ENCODE measurements at regions not wholly inside any gene's neighbourhood (a gene's known extent, or its start where the extent isn't known, plus 50 kb on each side); places are given as distances from the start of the nearest gene placed in this dataset.

- Mint-ChIP-seq H3K36me3 (no peaks in the 10 kb centered on the region), H3K27ac (no peak overlapping the region), H3K4me3 (no peak overlapping the region), H3K27me3 (no peaks in the 10 kb centered on the region), H3K9me3 (peaks cover 0 to 10% (median 0%) of the 10 kb centered on the region in 11 donors), H3K4me1 (no peaks in the 10 kb centered on the region)
- Histone ChIP-seq H3K27me3 (ENCODE audit: control insufficient read depth in 2 of 2, insufficient read depth in 2 of 2, low read length in 2 of 2) (no peaks in the 10 kb centered on the region), H3K27ac (ENCODE audit: low read depth, low read length) (no peak overlapping the region), H3K4me1 (ENCODE audit: control insufficient read depth in 2 of 2, insufficient read depth in 2 of 2, low read length in 2 of 2) (no peaks in the 10 kb centered on the region), H3K9me3 (ENCODE audit: control insufficient read depth in 2 of 3, low read length in 3 of 3) (no peaks in the 10 kb centered on the region), H3K36me3 (ENCODE audit: control insufficient read depth in 2 of 3, insufficient read depth in 3 of 3, low read length in 3 of 3) (no peaks in the 10 kb centered on the region), H3K4me3 (ENCODE audit: low read length) (no peak overlapping the region)
- POLR2A ChIA-PET, result no interaction called here
- ATAC-seq (no peak), DNase-seq (no peak)
- intact Hi-C loops (cut with micrococcal nuclease), result no loop called here
- CTCF ChIA-PET, result no interaction called here
These were observed 322.6 kb upstream of the SLC10A2 start for GRCh38 chr13:103388839-103389238.

- intact Hi-C loops (cut with micrococcal nuclease), result no loop called here
- Histone ChIP-seq H3K9me3 (ENCODE audit: control insufficient read depth in 2 of 3, low read length in 3 of 3) (peaks cover 0 to 4% (median 0%) of the 10 kb centered on the region in 3 experiments), H3K27me3 (ENCODE audit: control insufficient read depth in 2 of 2, insufficient read depth in 2 of 2, low read length in 2 of 2) (no peaks in the 10 kb centered on the region), H3K4me3 (ENCODE audit: low read length) (no peak overlapping the region), H3K4me1 (ENCODE audit: control insufficient read depth in 2 of 2, insufficient read depth in 2 of 2, low read length in 2 of 2) (no peaks in the 10 kb centered on the region), H3K36me3 (ENCODE audit: control insufficient read depth in 2 of 3, insufficient read depth in 3 of 3, low read length in 3 of 3) (no peaks in the 10 kb centered on the region), H3K27ac (ENCODE audit: low read depth, low read length) (no peak overlapping the region)
- Mint-ChIP-seq H3K9me3 (peaks cover 3 to 20% (median 6%) of the 10 kb centered on the region in 11 donors), H3K27ac (no peak overlapping the region), H3K27me3 (no peaks in the 10 kb centered on the region), H3K4me3 (no peak overlapping the region), H3K4me1 (no peaks in the 10 kb centered on the region), H3K36me3 (no peaks in the 10 kb centered on the region)
- DNase-seq (no peak), ATAC-seq (no peak)
- ChIA-PET CTCF (no interaction called here), POLR2A (no interaction called here)
These were observed 320.1 kb upstream of the SLC10A2 start for GRCh38 chr13:103386341-103386740.

GRCh38 chr13:103373916-103374315, 307.7 kb upstream of the SLC10A2 start:
- peaks cover 0 to 17% (median 4%) of the 10 kb centered on the region in 11 donors for H3K9me3 Mint-ChIP-seq
- H3K4me1 Mint-ChIP-seq, result no peaks in the 10 kb centered on the region
- intact Hi-C loops (cut with micrococcal nuclease), result no loop called here
- H3K4me3 Mint-ChIP-seq, result no peak overlapping the region
- DNase-seq (no peak), ATAC-seq (no peak)
- Histone ChIP-seq H3K4me1 (ENCODE audit: control insufficient read depth in 2 of 2, insufficient read depth in 2 of 2, low read length in 2 of 2) (no peaks in the 10 kb centered on the region), H3K27ac (ENCODE audit: low read depth, low read length) (no peak overlapping the region), H3K9me3 (ENCODE audit: control insufficient read depth in 2 of 3, low read length in 3 of 3) (no peaks in the 10 kb centered on the region), H3K4me3 (ENCODE audit: low read length) (no peak overlapping the region), H3K36me3 (ENCODE audit: control insufficient read depth in 2 of 3, insufficient read depth in 3 of 3, low read length in 3 of 3) (no peaks in the 10 kb centered on the region), H3K27me3 (ENCODE audit: control insufficient read depth in 2 of 2, insufficient read depth in 2 of 2, low read length in 2 of 2) (no peaks in the 10 kb centered on the region)
- ChIA-PET POLR2A (no interaction called here), CTCF (no interaction called here)
- no peak overlapping the region for H3K27ac Mint-ChIP-seq
- H3K27me3 Mint-ChIP-seq, result no peaks in the 10 kb centered on the region
- H3K36me3 Mint-ChIP-seq, result no peaks in the 10 kb centered on the region

GRCh38 chr13:103371271-103371670, 305.1 kb upstream of the SLC10A2 start:
- no peaks in the 10 kb centered on the region for H3K4me1 ChIP-seq (ENCODE audit: control insufficient read depth in 2 of 2, insufficient read depth in 2 of 2, low read length in 2 of 2)
- no peaks in the 10 kb centered on the region for H3K36me3 Mint-ChIP-seq
- intact Hi-C loops (cut with micrococcal nuclease), result no loop called here
- H3K27me3 ChIP-seq (ENCODE audit: control insufficient read depth in 2 of 2, insufficient read depth in 2 of 2, low read length in 2 of 2), result no peaks in the 10 kb centered on the region
- peaks cover 0 to 7% (median 0%) of the 10 kb centered on the region in 11 donors for H3K9me3 Mint-ChIP-seq
- CTCF ChIA-PET, result no interaction called here
- POLR2A ChIA-PET, result no interaction called here
- H3K4me1 Mint-ChIP-seq, result no peaks in the 10 kb centered on the region
- no peaks in the 10 kb centered on the region for H3K9me3 ChIP-seq (ENCODE audit: control insufficient read depth in 2 of 3, low read length in 3 of 3)
- ATAC-seq (no peak), DNase-seq (no peak)
- no peak overlapping the region for H3K27ac ChIP-seq (ENCODE audit: low read depth, low read length)
- no peaks in the 10 kb centered on the region for H3K36me3 ChIP-seq (ENCODE audit: control insufficient read depth in 2 of 3, insufficient read depth in 3 of 3, low read length in 3 of 3)
- H3K4me3 Mint-ChIP-seq, result no peak overlapping the region
- H3K27me3 Mint-ChIP-seq, result no peaks in the 10 kb centered on the region
- H3K27ac Mint-ChIP-seq, result no peak overlapping the region
- no peak overlapping the region for H3K4me3 ChIP-seq (ENCODE audit: low read length)

- Mint-ChIP-seq H3K9me3 (peaks cover 0 to 7% (median 0%) of the 10 kb centered on the region in 11 donors), H3K4me1 (no peaks in the 10 kb centered on the region), H3K4me3 (no peak overlapping the region), H3K27me3 (no peaks in the 10 kb centered on the region), H3K27ac (no peak overlapping the region), H3K36me3 (no peaks in the 10 kb centered on the region)
- intact Hi-C loops (cut with micrococcal nuclease), result no loop called here
- no peaks in the 10 kb centered on the region for H3K4me1 ChIP-seq (ENCODE audit: control insufficient read depth in 2 of 2, insufficient read depth in 2 of 2, low read length in 2 of 2)
- ATAC-seq (no peak), DNase-seq (no peak)
- H3K27ac ChIP-seq (ENCODE audit: low read depth, low read length), result no peak overlapping the region
- no peaks in the 10 kb centered on the region for H3K9me3 ChIP-seq (ENCODE audit: control insufficient read depth in 2 of 3, low read length in 3 of 3)
- ChIA-PET CTCF (no interaction called here), POLR2A (no interaction called here)
- H3K4me3 ChIP-seq (ENCODE audit: low read length), result no peak overlapping the region
- H3K36me3 ChIP-seq (ENCODE audit: control insufficient read depth in 2 of 3, insufficient read depth in 3 of 3, low read length in 3 of 3), result no peaks in the 10 kb centered on the region
- no peaks in the 10 kb centered on the region for H3K27me3 ChIP-seq (ENCODE audit: control insufficient read depth in 2 of 2, insufficient read depth in 2 of 2, low read length in 2 of 2)
These were observed 304.6 kb upstream of the SLC10A2 start for GRCh38 chr13:103370790-103371189.

- Mint-ChIP-seq H3K4me3 (no peak overlapping the region), H3K27ac (no peak overlapping the region), H3K36me3 (no peaks in the 10 kb centered on the region), H3K9me3 (peaks cover 0 to 16% (median 2%) of the 10 kb centered on the region in 11 donors), H3K27me3 (no peaks in the 10 kb centered on the region), H3K4me1 (no peaks in the 10 kb centered on the region)
- no peaks in the 10 kb centered on the region for H3K27me3 ChIP-seq (ENCODE audit: control insufficient read depth in 2 of 2, insufficient read depth in 2 of 2, low read length in 2 of 2)
- ChIA-PET CTCF (no interaction called here), POLR2A (no interaction called here)
- ATAC-seq (no peak), DNase-seq (no peak)
- no peaks in the 10 kb centered on the region for H3K36me3 ChIP-seq (ENCODE audit: control insufficient read depth in 2 of 3, insufficient read depth in 3 of 3, low read length in 3 of 3)
- H3K27ac ChIP-seq (ENCODE audit: low read depth, low read length), result no peak overlapping the region
- intact Hi-C loops (cut with micrococcal nuclease), result no loop called here
- no peaks in the 10 kb centered on the region for H3K9me3 ChIP-seq (ENCODE audit: control insufficient read depth in 2 of 3, low read length in 3 of 3)
- H3K4me1 ChIP-seq (ENCODE audit: control insufficient read depth in 2 of 2, insufficient read depth in 2 of 2, low read length in 2 of 2), result no peaks in the 10 kb centered on the region
- no peak overlapping the region for H3K4me3 ChIP-seq (ENCODE audit: low read length)
These were observed 292.2 kb upstream of the SLC10A2 start for GRCh38 chr13:103358255-103358932.

- Histone ChIP-seq H3K27ac (ENCODE audit: low read depth, low read length) (no peak overlapping the region), H3K4me3 (ENCODE audit: low read length) (no peak overlapping the region), H3K9me3 (ENCODE audit: control insufficient read depth in 2 of 3, low read length in 3 of 3) (no peaks in the 10 kb centered on the region), H3K36me3 (ENCODE audit: control insufficient read depth in 2 of 3, insufficient read depth in 3 of 3, low read length in 3 of 3) (no peaks in the 10 kb centered on the region), H3K4me1 (ENCODE audit: control insufficient read depth in 2 of 2, insufficient read depth in 2 of 2, low read length in 2 of 2) (no peaks in the 10 kb centered on the region), H3K27me3 (ENCODE audit: control insufficient read depth in 2 of 2, insufficient read depth in 2 of 2, low read length in 2 of 2) (no peaks in the 10 kb centered on the region)
- Mint-ChIP-seq H3K4me3 (no peak overlapping the region), H3K27me3 (no peaks in the 10 kb centered on the region), H3K27ac (no peak overlapping the region), H3K9me3 (peaks cover 0 to 22% (median 2%) of the 10 kb centered on the region in 11 donors), H3K36me3 (no peaks in the 10 kb centered on the region), H3K4me1 (no peaks in the 10 kb centered on the region)
- intact Hi-C loops (cut with micrococcal nuclease), result no loop called here
- ChIA-PET CTCF (no interaction called here), POLR2A (no interaction called here)
- no peak for ATAC-seq
- DNase-seq, result no peak
These were observed 290.1 kb upstream of the SLC10A2 start for GRCh38 chr13:103356226-103356864.
